H54 (cell line): ENCODE measurements at regions not wholly inside any gene's neighbourhood (a gene's known extent, or its start where the extent isn't known, plus 50 kb on each side); places are given as distances from the start of the nearest gene placed in this dataset.
"Not testable (repeated sequence)": the region's sequence is repeated elsewhere in the genome, so short reads cannot be mapped to it uniquely, and the experiment has no call there.

Source experiments
- DNase-seq: peaks from one replicate; pipeline ENCODE4 v3.0.0; 2011; ENCODE audit warnings: low spot score, mixed read lengths; ENCODE audit not compliant: insufficient read length
- FAIRE-seq: peaks from 3 replicates; lab custom pipeline; 2011; peaks lifted over from hg19 to GRCh38; lab: Jason Lieb, UNC
- POLR2A ChIP-seq: IDR thresholded peaks from 2 replicates; pipeline ENCODE4 v1.6.1; 2011; ENCODE audit warnings: low read depth, mild to moderate bottlenecking, low read length

DNA sequence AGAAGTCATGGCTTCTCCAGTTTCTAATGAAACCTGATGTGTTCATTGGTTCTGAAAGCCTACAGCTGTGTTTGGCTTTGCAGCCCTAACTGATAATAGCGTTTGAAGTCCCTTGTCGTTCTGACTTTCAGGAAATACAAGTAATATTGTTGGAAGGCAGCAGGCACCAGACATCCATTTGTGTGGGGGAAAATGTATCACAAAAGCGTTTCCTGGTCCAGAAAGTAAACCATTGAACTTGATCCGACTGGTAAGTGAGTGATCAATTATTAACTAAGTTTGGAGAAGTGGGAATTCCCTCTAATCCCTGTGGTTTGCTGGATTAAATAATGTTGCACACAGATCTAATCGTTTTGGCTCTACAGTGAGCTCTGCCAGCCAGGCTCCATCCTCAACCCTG lies 77.3 kb upstream of the LTA4H start:
- FAIRE-seq (no peak), DNase-seq (no peak)
- no peak for TF ChIP-seq POLR2A

DNA sequence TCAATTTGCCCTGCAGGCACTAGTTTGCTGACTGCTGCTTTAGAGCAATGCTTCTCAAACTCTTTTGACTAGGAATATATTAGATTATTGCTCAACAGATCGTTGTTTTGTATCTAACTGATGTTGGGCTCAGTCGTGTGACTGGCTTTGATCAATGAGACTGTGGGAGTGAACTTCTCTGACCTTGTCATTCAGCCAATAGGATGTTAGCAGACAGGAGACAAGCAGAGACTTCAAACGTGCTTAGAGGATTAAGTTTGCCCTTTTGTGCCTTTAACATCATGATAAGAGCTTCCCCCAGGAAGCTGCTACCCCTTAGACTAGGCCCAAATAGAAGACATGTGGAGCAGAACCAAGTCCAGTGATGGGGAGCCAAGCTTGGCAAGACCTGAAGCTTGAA lies 76.7 kb upstream of the ELK3 start:
- no peak for DNase-seq

DNA sequence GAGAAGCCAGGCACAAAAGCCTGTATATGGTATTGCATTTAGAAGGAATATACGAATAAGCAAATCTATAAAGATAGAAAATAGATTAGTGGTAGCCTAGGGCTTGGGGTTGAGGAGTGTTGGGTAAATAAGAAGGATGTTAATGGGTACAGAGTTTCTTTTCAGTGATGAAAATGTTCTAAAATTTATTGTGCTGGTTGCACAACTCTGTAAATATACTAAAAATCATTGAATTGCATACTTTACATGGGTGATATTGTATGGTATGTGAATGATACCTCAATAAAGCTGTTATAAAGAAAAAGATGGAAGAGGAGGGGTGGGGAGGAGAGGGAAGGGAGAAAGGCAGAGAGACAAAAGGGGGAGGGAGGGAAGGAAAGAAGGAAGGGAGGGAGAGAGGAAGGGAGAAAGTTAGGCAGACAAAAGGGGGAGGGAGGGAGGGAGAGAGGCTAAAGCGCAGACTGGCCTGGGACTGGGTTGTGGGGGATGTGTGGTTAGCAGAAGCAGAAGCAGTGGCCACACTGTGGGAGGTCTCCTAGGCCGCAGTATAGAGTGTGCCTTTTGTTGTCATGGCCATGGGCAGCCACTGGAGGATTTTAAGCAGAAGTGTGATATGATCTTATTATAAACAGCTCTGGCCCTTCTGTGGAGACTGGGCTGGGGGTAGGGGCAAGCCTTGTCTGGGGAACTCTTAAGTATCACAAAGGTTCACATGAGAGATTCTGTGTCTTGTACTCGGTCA lies 73.6 kb upstream of the ELK3 start:
- no peak for TF ChIP-seq POLR2A
- no peak for DNase-seq
- FAIRE-seq, result no peak

More for the DNA sequence above, 76.7 kb upstream of the ELK3 start:
- no peak for FAIRE-seq
- no peak for TF ChIP-seq POLR2A

DNA sequence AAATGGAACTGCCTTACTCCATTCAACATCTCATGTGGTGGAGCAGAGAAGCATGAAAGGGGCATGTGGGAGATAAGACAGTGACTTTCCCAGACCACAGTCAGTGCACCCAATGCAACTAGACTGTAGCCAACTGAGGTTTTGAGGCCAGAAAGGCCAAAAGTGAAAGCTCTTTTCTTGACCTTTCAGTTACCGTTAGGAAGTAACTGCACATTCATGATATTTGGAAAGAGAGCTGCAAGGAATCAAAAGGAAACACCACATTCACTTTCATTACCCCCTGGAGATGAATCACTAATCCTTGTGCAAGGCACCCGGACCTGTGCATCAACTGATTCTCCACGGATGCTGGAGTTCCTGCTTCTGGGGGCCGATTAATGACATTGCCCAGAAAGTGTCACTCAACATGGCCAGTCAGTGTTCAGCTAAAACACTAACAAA lies 72.9 kb upstream of the ELK3 start:
- no peak for DNase-seq
- no peak for FAIRE-seq

DNA sequence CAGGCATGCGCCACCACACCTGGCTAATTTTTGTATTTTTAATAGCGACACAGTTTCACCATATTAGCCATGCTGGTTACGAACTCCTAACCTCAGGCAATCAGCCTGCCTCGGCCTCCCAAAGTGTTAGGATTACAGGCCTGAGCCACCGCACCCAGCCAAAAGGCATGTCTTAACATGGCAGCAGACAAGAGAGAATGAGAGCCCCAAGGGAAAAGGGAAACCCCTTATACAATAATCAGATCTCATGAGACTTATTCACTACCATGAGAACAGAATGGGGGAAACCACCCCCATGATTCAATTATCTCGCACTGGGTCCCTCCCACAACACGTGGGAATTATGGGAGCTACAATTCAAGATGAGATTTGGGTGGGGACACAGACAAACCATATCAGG lies 65.9 kb upstream of the ELK3 start:
- not testable (repeated sequence) for DNase-seq, FAIRE-seq

More for the DNA sequence above, 72.9 kb upstream of the ELK3 start:
- no peak for TF ChIP-seq POLR2A

DNA sequence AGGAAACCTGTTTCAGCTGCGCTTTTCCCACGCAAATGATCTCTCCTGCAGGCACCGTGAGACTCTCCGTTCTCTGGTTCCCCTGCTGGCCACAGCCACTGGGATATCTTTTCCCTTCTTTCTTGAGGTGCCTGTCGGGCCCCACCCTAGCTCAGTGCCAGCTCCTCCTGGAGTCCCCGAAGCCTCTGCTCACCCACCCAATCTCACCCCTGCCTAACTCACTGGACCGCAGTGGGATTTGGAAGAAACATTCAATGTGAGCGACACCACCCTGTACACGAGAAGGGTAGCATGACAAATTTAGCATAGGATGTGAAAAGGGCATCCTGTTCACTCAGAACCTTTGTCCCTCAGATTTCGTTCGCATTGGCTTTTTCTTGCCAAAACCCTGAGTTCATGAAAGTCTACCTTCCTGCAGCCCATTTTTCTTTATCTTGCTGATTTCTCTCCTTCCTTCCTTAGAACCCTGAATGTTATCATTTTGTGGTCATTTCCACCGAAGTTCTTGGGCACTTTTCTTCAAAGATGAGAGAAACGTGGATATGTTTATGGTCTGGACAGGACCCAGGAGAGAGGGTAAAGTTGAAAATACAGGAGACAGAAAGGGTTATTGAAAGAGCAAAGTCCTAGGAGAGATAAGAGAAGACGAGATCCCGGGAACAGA lies 63.6 kb upstream of the ELK3 start:
- TF ChIP-seq POLR2A, result no peak
- FAIRE-seq (no peak), DNase-seq (no peak)

DNA sequence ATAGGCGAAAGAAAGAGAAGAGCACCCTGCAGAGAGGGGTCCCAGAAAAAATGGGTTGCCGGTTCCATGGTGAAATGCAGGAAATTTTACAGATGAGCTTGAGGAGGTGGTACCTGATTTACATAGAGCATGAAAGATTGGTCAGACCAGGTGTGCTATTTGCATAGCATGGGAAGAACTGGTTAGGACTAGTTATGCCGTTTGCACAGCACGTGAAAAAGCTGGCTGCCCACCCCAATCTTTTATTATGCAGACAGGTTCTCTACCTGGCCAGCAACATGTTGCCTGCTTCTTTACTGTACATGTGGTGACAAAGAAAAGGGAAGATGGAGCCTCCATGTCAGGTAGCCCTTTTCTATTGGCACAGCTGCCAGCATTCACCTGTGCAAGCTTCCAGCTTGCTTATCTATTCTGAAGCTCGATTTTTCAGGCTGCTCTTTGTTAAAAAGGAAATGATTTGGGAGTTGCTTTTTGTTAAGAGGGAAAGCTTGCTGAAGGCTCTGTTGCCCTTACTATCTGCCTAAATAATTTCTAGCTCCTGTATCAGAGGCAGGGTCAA lies 62.9 kb upstream of the ELK3 start:
- TF ChIP-seq POLR2A, result no peak
- DNase-seq (no peak), FAIRE-seq (no peak)

DNA sequence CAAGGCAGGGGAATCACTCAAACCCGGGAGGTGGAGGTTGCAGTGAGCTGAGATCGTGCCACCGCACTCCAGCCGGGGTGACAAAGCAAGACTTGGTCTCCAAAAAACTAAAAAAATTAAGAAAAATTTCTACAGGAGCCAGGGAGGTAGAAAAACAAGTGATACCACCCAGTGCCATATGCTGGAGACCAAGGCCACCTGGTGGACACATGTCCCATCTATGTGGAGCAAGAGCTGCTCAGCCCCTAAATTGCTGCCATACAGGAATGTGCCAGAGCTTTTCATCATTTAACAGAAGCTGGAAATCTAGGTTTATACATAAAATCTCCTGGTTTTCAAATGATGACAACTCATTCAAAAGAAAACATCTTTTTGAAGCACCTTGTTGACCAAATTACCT lies 61.4 kb upstream of the ELK3 start:
- DNase-seq (no peak), FAIRE-seq (no peak)
- TF ChIP-seq POLR2A, result no peak

DNA sequence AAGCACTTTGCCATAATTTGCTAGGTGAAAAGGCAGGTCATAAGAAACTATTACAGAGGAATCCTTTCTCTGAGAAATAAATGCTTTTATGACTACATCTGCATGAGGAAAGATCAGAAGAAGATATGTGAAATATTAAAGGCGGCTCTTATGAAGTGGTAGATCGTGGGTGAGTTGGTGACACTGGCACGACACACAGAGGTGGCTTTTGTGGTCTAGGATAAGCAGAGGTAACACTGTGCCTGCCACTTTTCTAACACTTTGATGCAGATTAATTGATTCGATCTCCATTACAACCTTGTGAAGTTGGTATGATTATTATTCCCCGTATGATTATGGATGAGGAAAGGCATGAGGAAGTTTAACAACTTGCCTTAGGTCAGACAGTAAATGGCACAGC lies 60.0 kb upstream of the ELK3 start:
- DNase-seq, result no peak
- FAIRE-seq, result no peak
- TF ChIP-seq POLR2A, result no peak

DNA sequence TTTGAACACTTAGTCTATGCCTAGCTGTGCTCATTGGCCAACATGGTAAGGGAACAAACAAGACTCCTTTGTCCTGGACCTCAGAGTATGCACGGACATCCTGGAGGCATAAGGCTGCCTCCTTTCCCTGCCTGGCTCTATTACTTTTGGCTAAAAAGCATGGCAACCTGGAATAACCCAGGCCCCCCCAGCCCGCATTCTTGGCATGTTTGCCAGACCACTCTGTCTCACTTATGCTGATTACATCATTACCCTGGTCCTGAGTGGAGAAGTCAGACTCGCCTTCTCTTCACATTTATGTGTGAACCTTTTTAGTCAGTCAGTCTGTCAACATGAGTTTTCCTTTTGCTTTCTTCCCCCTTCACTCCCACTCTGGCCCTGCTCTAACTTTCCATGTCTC lies 58.0 kb upstream of the ELK3 start:
- DNase-seq, result no peak
- FAIRE-seq, result no peak
- TF ChIP-seq POLR2A, result no peak

DNA sequence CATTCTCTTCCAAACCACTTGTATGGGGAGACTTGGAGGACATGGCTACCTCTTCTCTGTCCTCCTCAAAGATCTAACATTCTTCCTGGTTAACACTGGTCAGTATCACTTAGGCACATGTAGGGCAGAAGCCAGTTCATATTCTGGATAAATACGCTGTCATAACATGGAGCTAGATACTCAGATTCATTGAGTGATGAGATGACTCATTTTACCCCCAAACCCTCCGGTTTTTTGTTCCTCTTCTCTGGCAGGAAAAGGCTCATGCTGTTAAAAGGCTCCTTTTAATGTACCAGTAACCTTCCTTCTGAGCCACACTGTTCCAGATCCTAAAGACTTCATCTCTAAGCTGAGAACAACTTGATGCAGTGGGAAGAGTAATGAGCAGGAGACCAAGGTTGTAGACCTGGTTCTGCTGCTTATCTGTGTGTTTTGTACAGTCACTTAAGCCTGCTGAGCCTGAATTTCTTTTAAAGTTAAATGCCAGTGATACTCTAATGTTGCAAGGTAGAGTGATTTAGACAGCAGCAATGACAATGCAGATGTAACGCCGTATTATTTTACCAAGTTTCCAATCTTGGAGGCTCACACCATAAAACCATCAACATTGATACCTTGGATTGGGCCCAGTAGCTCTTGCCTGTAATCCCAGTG lies 57.3 kb upstream of the ELK3 start:
- TF ChIP-seq POLR2A, result no peak
- FAIRE-seq (no peak), DNase-seq (no peak)

DNA sequence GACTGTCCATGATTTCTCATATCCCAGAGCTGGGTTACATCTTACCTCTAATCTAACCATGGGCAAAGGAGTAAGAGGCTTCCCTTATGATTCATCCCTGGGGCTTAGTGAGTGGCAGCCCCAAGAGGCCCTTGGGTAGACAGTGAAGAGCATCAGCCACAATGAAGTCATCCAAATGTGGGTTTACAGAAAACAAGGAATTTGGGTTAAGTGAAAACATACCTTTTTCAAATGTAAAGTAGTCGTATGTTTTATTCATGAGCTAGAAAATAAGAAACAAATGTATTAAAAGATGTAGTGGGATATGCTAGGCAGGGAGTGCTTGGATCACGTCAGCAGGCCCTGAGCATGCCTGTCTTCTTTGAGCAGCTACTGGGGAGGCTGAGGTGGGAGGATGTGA lies 54.0 kb upstream of the ELK3 start:
- DNase-seq (peak; percentile 34), FAIRE-seq (no peak)
- TF ChIP-seq POLR2A, result no peak

DNA sequence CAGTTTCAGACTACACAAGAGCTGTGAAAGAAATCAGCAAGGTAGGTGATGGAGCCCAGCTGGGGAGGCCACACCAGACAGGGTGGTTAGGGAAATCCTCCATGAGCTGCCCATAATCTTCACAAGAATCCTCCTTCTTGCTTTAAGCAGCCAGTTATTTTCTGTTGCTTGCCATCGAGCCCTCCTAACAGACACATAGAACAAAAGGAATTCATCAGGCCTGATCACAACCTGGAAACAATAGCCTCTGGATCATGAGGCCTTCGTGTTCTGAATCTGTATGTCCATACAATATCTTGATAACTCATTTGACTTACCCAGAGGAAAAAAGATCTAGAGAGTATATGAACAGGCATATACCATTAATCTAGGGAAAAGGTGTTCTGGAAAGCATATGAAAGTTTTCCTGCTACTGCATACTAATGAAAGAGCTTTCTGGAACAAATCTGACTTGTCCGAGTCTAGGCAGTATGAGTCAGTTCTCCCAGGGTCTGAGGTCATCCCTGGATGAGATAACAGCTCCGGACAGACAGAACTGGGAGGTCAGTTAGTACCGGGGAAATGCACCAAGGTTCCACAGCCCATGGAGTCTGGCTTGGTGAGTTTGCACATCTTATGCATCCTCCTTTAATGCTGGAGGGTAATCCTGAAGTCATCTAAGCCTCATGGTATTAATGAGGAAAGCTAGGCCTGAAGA lies 52.8 kb upstream of the ELK3 start:
- DNase-seq, result peak; percentile 34
- TF ChIP-seq POLR2A, result no peak
- no peak for FAIRE-seq

DNA sequence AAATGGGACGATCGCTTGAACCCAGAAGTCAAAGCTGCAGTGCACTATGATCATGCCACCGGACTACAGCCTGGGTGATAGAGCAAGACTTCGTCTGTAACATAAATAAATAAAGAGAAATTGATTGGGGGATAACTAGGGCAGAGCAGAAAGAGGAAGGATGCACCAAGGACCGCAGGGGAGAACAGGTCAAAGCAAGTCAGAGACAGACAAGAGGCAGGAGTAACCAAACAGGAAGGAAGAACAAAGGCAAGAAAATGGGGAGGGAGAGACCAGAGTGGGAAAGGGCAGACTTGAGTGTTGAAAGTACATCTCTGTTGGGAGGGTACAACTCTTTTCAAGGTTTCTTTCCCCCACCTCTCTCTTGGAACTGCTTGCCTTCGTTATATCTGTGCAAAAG lies 50.8 kb upstream of the ELK3 start:
- no peak for FAIRE-seq
- DNase-seq, result no peak
- TF ChIP-seq POLR2A, result no peak
